GM20000 (cell line): ENCODE measurements at regions not wholly inside any gene's neighbourhood (a gene's known extent, or its start where the extent isn't known, plus 50 kb on each side); places are given as distances from the start of the nearest gene placed in this dataset.

Experiments
- DNase-seq: peaks from one replicate; pipeline ENCODE4 v3.0.0; 2012; ENCODE audit warnings: low spot score
- TF ChIP-seq, protein P1 (sequence below): IDR thresholded peaks from 2 replicates; pipeline ENCODE4 v1.5.1; 2012; ENCODE audit warnings: mild to moderate bottlenecking, control low read depth; ENCODE audit errors: extremely low read depth, missing control alignments

DNA sequence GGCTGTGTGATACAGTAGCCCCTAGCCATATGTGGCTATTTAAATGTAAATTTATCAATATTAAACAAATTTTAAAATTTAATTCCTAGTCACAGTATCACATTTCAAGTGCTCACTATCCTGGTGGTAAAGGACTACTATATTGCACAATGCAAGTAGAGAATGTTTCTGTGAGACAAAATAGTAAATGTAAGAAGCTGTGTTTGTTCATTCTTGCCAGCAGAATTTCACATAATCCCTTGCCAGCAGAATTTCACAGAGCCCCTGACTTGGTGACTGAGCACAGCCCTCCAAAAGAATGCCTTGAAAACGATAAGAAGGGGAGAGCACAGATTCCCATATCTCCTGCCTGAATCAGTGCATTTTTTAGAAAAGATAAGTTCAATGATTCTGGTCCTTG, 75.9 kb upstream of the SELENOP start:
- DNase-seq: no peak
- TF ChIP-seq, protein P1, sequence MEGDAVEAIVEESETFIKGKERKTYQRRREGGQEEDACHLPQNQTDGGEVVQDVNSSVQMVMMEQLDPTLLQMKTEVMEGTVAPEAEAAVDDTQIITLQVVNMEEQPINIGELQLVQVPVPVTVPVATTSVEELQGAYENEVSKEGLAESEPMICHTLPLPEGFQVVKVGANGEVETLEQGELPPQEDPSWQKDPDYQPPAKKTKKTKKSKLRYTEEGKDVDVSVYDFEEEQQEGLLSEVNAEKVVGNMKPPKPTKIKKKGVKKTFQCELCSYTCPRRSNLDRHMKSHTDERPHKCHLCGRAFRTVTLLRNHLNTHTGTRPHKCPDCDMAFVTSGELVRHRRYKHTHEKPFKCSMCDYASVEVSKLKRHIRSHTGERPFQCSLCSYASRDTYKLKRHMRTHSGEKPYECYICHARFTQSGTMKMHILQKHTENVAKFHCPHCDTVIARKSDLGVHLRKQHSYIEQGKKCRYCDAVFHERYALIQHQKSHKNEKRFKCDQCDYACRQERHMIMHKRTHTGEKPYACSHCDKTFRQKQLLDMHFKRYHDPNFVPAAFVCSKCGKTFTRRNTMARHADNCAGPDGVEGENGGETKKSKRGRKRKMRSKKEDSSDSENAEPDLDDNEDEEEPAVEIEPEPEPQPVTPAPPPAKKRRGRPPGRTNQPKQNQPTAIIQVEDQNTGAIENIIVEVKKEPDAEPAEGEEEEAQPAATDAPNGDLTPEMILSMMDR: no peak

DNA sequence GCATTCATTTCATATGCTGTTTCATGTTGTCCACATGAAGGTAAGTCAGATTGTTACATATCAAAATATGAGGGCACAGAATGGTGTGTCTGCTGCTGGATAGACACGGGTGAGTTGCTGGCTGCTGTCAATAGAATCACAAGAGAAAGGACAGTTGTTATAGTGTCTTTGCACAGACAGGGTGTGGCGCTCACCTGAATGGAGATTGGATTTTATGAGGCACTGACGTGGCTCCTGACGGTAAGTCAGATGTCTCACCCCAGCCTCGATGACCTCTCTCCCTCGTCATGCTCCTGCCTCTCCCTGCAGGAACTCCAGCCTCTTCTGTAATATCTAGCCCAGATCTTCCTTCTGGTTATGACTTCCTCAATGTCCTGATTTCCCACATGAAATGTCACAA, 75.4 kb upstream of the SELENOP start:
- TF ChIP-seq, protein P1: no peak
- DNase-seq: no peak

DNA sequence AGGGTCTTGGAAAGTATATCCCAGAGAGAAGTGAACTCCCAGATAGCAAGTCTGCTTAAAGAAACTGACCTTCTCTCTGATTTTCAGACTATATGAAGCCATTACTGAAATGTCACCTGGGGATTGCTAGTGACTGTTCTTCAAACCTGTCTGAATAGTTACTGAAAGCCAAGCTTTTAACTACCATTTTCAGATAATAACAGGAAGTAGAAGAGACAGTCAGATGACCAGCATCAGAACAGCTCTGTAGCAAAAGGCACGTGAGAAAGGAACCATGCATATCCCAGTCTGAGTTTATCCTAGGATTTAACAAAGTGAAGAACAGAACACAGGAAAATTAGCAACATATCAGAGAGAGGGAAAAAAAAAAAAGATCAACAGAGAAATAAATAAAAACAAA, 74.9 kb upstream of the SELENOP start:
- TF ChIP-seq, protein P1: no peak
- no peak for DNase-seq

GRCh38 chr5:42884326-42884725, 72.6 kb upstream of the SELENOP start:
- DNase-seq: no peak
- TF ChIP-seq, protein P1: no peak

GRCh38 chr5:42881416-42882117, 69.9 kb upstream of the SELENOP start:
- TF ChIP-seq, protein P1: no peak
- DNase-seq: no peak

DNA sequence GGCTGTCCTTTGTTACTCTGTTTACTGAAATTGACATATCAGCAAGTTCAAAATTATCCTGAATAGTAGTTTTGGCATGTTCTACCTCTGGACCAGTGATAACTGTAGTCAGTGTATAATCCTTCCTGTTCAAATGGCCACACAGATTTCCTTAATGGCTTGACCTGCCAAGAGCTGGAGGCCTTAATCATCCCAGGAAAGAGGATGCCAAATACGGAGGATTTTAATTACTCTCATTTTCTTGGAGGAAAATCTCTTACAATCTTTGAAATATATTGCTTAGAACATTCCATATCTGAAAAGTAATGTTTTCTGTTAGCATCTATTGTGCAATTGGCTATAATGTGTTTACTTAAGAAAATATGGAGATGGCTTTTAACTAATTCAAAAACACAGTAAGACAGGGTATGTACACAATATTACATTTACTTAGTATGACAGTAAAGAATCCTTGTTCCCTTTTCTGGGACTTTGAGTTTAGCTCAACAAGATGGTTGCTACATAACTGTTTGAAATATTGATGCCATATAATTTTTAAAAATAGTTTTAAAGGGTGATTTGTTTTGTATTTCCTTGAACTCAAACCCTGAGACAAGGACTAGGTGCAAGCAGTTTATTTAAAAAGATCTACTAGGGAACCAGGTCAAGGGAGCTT, 68.9 kb upstream of the SELENOP start:
- no peak for DNase-seq
- TF ChIP-seq, protein P1: no peak

- DNase-seq: no peak
- TF ChIP-seq, protein P1: no peak
These were observed 67.6 kb upstream of the SELENOP start for GRCh38 chr5:42879291-42879690.
